ENCODE measurements at regions not wholly inside any gene's neighbourhood (a gene's known extent, or its start where the extent isn't known, plus 50 kb on each side); places are given as distances from the start of the nearest gene placed in this dataset.
"Not testable (repeated sequence)": the region's sequence is repeated elsewhere in the genome, so short reads cannot be mapped to it uniquely, and the experiment has no call there.

- no peak for DNase-seq
Observed at GRCh38 chr5:63089147-63089546, 510.5 kb downstream of the LRRC70 start.

DNA sequence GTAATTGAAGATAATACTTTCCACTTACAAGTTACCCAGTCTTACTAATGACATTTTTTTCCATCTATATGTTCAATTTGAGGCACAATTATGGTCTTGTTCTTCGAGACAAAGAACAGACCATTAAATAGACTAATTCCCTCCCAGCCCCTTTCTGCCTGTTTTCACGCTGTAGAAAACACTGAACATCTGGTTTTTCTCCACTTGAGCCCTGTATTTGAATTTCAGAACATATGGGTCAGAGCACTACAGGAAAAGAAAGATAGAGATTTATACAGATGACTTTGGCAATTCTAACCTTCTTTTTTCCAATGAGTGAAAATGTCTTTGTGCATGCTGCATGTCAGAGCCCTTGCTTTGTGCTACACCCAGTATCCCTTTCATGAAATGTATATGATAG, 506.9 kb downstream of the LRRC70 start:
- DNase-seq, result no peak

DNA sequence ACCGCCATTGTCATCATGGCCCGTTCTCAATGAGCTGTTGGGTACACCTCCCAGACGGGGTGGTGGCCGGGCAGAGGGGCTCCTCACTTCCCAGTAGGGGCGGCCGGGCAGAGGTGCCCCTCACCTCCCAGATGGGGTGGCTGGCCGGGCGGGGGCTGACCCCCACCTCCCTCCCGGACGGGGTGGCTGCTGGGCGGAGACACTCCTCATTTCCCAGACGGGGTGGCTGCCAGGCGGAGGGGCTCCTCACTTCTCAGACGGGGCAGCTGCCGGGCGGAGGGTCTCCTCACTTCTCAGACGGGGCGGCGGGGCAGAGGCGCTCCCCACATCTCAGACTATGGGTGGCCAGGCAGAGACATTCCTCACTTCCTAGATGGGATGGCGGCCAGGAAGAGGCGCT, 505.1 kb downstream of the LRRC70 start:
- not testable (repeated sequence) for DNase-seq

DNA sequence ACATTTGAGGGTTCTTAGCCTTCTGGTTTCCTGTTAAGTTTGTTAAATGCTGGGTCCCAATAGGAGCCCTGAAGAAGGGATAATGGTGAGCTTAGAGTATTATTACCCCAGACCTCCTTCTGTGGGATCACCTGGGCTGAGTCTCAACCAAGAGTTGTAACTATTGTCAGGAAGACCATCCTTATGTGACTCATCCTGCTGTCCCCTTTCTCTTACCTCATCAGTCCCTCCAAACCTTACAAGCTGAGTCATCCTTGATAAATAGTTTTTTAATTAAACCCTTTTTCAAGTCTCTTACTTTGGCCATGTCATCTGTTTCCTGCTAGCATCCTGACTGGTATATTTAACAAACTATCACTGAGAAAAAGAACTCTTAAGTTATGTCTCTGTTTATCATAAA, 502.8 kb downstream of the LRRC70 start:
- no peak for DNase-seq

GRCh38 chr5:63070001-63070400, 491.4 kb downstream of the LRRC70 start:
- no peak for DNase-seq

- no peak for DNase-seq
Observed at GRCh38 chr5:63055421-63055820, 476.8 kb downstream of the LRRC70 start.

DNA sequence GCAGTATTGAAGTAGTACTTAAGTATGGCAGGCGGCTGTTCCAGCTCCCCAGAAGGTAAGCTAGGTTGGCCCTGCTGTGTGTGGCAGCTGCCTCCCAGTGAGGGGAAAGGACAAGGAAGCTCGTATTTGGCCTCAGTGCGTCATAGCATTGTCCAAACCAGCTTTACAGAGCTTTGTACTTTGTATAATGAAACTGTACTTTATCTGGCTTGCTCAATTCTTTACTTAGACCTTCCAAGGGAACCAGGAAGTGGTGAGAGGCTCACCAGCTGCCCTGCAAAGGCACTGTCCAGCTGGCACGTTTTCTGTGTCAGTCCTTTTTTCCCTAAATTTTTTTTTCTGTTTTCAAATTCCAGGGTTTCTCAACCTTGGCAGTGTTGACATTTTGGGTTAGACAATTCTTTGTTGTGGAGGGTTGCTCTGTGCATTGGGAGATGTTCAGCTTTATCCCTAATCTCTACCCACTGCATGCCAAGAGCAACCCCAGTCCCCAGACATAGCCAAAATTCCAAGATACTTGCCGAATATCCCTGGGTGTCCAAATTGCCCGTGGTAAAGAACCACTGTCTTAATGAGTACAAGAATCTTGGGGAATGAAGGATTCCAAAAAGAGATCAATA, 474.5 kb downstream of the LRRC70 start:
- no peak for DNase-seq

- no peak for DNase-seq
Observed at GRCh38 chr5:63050916-63051315, 472.3 kb downstream of the LRRC70 start.

- DNase-seq, result no peak
Observed at GRCh38 chr5:63049935-63050334, 471.3 kb downstream of the LRRC70 start.

DNA sequence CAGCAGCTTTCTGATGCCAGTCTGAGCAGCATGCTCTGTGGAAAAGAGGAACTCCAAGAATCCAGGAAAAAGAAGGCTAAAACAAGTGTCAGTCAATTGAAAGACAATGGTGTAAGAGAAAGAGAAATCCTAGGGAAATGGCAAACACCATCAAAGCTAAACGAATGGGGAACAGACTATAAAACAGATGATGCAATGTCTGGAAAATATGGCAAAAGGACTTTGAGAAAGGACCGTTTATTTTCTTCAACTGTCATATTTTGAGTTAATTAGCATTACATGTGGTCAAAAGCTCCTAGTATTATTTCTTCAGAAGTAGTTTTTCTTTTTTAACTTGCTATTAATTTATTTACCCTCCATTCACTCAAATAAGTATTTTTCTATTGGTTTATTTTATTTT, 465.2 kb downstream of the LRRC70 start:
- DNase-seq, result no peak

DNA sequence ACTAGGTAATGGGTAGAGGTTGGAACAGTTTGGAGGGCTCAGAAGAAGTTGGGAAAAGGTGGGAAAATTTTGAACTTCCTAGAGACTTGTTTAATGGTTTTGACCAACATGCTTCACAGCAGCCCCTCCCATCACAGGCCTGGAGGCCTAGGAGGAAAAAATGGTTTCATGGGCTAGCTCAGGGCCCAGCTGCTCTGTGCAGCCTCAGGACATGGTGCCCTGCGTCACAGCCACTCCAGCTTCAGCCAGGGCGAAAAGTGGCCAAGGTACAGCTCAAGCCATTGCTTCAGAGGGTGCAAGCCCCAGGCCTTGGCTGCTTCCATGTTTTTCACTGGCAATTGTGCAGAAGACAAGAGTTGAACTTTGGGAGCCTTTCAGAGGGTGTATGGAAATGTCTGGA, 453.7 kb downstream of the LRRC70 start:
- DNase-seq, result no peak

- DNase-seq, result no peak
Observed at GRCh38 chr5:63029891-63030290, 451.3 kb downstream of the LRRC70 start.

GRCh38 chr5:63025679-63026078, 447.1 kb downstream of the LRRC70 start:
- no peak for DNase-seq

- DNase-seq, result no peak
Observed at GRCh38 chr5:63022403-63022802, 443.8 kb downstream of the LRRC70 start.

DNA sequence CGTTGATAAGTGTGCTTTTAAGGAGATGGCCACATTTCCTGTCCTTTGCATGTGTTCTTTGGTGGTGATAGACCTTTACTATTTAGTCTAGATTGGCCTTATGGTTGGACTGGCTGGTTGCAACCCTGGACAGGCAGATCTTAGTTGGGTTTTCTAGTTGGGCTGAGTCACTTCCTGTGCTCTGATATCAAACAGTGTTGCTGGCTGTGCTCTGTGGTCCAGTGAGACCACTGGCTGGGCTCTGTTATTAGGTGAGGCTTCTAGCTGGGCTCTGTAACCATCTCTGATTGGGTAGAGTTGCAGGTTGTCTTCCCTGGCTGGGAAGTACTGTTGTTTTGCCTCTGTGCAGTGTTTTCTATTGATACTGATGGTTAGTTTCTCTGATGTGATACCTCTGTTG, 432.5 kb downstream of the LRRC70 start:
- no peak for DNase-seq

GRCh38 chr5:63008195-63008594, 429.6 kb downstream of the LRRC70 start:
- no peak for DNase-seq

- not testable (repeated sequence) for DNase-seq
Observed at GRCh38 chr5:62994842-62995241, 416.2 kb downstream of the LRRC70 start.

DNA sequence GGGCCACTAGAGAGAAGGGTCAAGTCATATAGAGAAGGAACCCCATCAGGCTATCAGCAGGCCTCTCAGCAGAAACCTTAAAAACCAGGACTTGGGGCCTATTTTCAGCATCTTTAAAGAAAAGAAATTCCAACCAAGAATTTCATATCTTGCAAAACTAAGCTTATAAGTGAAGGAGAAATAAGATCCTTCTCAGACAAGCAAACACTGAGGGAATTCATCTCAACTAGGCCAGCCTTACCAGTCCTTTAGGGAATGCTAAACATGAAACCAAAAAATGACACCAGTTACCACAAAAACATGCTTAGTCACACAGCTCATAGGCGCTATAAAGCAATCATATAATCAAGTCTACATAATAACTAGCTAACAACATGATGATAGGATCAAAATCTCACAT, 407.1 kb downstream of the LRRC70 start:
- no peak for DNase-seq

GRCh38 chr5:62982348-62982747, 403.7 kb downstream of the LRRC70 start:
- no peak for DNase-seq

- no peak for DNase-seq
Observed at GRCh38 chr5:62980884-62981283, 402.3 kb downstream of the LRRC70 start.

DNA sequence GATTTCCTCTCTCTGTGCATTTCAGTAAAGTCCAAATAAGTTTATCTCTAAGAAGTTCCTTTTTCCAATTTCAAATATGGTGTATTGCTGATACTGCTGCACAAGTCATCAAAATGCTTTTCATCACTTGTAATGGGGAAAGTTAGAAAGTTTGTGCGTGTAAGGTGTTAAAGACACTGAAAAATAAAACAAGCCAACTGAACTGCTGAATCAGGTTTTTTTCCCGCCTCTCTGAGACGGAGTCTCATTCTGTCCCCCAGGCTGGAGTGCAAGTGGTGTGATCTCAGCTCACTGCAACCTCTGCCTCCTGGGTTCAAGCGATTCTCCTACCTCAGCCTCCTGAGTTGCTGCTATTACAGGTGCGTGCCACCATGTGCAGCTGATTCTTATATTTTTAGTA, 400.9 kb downstream of the LRRC70 start:
- no peak for DNase-seq

- no peak for DNase-seq
Observed at GRCh38 chr5:62977661-62978060, 399.0 kb downstream of the LRRC70 start.

DNA sequence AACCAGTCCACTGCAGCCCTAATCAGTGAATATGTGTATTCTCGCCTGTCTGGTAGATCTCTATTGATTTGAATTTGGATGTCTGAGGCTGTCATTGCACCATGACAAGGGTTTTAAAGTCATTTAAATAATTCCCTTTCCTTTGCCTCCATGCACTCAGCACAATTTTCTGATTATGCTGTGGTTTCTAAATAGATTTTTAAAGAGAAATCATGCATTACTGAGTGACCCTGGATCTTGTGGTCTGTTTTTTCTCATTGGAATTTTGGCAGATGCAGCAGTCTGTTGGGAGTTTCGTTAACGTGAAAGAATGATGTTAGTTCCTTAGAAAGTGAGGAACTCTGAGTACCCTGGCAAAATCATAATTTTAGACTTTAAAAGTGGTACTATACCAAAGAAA, 396.0 kb downstream of the LRRC70 start:
- DNase-seq, result no peak

- DNase-seq, result no peak
Observed at GRCh38 chr5:62969409-62970120, 390.9 kb downstream of the LRRC70 start.

DNA sequence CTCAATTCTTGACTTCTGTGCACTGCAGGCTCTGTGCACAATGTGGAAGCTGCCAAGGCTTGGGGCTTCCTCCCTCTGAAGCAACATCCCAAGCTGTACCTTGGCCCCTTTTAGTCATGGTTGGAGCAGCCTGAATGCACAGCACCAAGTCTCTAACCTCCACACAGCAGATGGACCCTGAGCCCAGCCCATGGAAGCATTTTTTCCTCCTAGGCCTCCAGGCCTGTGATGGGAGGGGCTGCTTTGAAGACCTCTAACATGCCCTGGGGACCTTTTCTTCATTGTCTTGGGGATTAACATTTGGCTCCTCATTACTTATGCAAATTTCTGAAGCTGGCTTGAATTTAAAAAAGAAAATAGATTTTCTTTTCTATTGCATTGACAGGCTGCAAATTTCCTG, 385.8 kb downstream of the LRRC70 start:
- DNase-seq, result no peak
